Osteoblast (primary cell): ENCODE measurements at regions not wholly inside any gene's neighbourhood (a gene's known extent, or its start where the extent isn't known, plus 50 kb on each side); places are given as distances from the start of the nearest gene placed in this dataset.

Experiments
- DNase-seq: peaks from one replicate; pipeline ENCODE4 v3.0.0; 2011; ENCODE audit warnings: low spot score, mixed read lengths; ENCODE audit not compliant: insufficient read length; ENCODE audit errors: missing footprints
- H2AFZ ChIP-seq: 2 replicates; pipeline ENCODE4 v1.6.0; 2011; ENCODE audit warnings: mild to moderate bottlenecking, low read length
- H3K27ac ChIP-seq: 2 replicates; pipeline ENCODE4 v1.5.1; 2011; ENCODE audit warnings: mild to moderate bottlenecking, low read depth, low read length, moderate library complexity
- H3K27me3 ChIP-seq: 2 replicates; pipeline ENCODE4 v1.6.0; 2012; ENCODE audit warnings: mild to moderate bottlenecking, control low read depth, inconsistent platforms, low read length, moderate library complexity; ENCODE audit not compliant: insufficient read depth
- H3K36me3 ChIP-seq: 2 replicates; pipeline ENCODE4 v1.5.1; 2011; ENCODE audit warnings: mild to moderate bottlenecking, low read length, control low read depth, moderate library complexity; ENCODE audit not compliant: insufficient read depth
- H3K4me1 ChIP-seq: 2 replicates; pipeline ENCODE4 v1.5.1; 2011; ENCODE audit warnings: mild to moderate bottlenecking, low read length, control low read depth, moderate library complexity; ENCODE audit not compliant: insufficient read depth
- H3K4me2 ChIP-seq: 2 replicates; pipeline ENCODE4 v1.6.0; 2011; ENCODE audit warnings: mild to moderate bottlenecking, low read length; ENCODE audit not compliant: insufficient read depth
- H3K4me3 ChIP-seq: fragments of 200-600 bp; sonication (generic); 3 replicates; pipeline ENCODE4 v1.5.1; 2012; ENCODE audit warnings: mild to moderate bottlenecking, low read length, inconsistent platforms; ENCODE audit not compliant: insufficient read depth
- H3K79me2 ChIP-seq: 2 replicates; pipeline ENCODE4 v1.6.0; 2012; ENCODE audit warnings: mild to moderate bottlenecking, low read length, control low read depth, inconsistent platforms; ENCODE audit not compliant: insufficient read depth
- H3K9me3 ChIP-seq: 2 replicates; pipeline ENCODE4 v1.5.1; 2011; ENCODE audit warnings: low read depth, low read length, control low read depth
- H4K20me1 ChIP-seq: 2 replicates; pipeline ENCODE4 v1.6.0; 2012; ENCODE audit warnings: mild to moderate bottlenecking, low read length, control low read depth; ENCODE audit not compliant: insufficient read depth
- TF ChIP-seq, protein P1 (sequence below): IDR thresholded peaks from 2 replicates; pipeline ENCODE4 v1.5.1; 2011; ENCODE audit warnings: mild to moderate bottlenecking, low read depth, low read length, moderate library complexity; ENCODE audit errors: extremely low read depth

DNA sequence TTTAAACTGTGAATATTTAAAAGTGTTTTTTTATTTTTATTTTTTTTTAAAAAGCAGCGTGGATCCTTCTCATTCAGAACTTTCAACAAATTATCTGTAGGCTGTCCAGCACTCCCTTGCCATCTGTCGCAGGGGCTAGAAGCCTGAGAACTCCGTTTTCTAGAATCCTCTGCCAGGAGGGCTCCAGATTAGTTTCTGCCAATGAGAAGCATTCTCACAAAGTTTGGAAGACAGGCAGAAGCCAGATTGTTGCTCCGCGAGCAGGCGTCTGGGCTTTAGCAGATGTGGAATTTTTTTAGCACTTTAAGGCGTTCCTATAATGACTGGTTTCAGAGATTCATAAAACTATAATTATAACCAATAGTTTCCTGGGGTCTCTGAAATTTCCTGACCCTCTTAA, 220.9 kb upstream of the KIAA1217 start:
- Histone ChIP-seq H2AFZ (no peak overlapping the region), H3K27me3 (no peaks in the 10 kb centered on the region), H3K79me2 (no peaks in the 10 kb centered on the region), H3K4me2 (no peak overlapping the region), H3K4me3 (no peak overlapping the region), H3K9me3 (no peaks in the 10 kb centered on the region), H4K20me1 (no peaks in the 10 kb centered on the region), H3K4me1 (no peaks in the 10 kb centered on the region), H3K27ac (no peak overlapping the region), H3K36me3 (no peaks in the 10 kb centered on the region)
- TF ChIP-seq, protein P1, sequence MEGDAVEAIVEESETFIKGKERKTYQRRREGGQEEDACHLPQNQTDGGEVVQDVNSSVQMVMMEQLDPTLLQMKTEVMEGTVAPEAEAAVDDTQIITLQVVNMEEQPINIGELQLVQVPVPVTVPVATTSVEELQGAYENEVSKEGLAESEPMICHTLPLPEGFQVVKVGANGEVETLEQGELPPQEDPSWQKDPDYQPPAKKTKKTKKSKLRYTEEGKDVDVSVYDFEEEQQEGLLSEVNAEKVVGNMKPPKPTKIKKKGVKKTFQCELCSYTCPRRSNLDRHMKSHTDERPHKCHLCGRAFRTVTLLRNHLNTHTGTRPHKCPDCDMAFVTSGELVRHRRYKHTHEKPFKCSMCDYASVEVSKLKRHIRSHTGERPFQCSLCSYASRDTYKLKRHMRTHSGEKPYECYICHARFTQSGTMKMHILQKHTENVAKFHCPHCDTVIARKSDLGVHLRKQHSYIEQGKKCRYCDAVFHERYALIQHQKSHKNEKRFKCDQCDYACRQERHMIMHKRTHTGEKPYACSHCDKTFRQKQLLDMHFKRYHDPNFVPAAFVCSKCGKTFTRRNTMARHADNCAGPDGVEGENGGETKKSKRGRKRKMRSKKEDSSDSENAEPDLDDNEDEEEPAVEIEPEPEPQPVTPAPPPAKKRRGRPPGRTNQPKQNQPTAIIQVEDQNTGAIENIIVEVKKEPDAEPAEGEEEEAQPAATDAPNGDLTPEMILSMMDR: no peak
- no peak for DNase-seq

DNA sequence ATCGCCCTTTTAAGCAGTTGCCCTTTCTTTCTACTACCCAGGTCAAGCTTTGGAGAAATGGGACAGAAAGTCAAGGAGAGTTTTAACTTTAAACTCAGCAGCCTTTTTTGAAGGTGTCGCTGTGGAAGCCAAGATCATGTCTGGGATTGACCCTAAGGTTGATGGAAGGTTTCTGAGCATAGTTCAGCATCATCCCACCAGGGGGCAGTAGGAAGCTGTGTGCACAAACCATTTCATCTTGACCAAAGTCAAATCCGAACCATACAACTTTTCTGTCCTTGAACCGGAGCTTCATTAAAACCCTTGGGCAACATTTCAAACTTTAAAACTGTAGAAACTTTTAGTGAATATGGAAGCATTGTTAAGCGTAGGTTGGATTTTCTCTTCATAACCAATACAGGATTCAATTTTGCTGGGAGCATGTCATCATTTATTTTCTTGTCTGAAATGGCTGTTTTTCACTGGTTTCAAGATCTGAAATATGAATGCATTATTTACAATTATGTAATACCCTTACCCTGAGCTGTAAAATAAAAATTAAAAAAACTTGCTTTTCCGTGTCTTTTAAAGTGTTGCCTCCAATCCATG, 214.4 kb upstream of the KIAA1217 start:
- Histone ChIP-seq H2AFZ (peak overlapping the region; percentile 7), H3K27ac (no peak overlapping the region), H3K79me2 (no peaks in the 10 kb centered on the region), H3K4me1 (no peaks in the 10 kb centered on the region), H3K27me3 (no peaks in the 10 kb centered on the region), H4K20me1 (no peaks in the 10 kb centered on the region), H3K36me3 (no peaks in the 10 kb centered on the region), H3K9me3 (no peaks in the 10 kb centered on the region), H3K4me2 (no peak overlapping the region), H3K4me3 (no peak overlapping the region)
- peak; percentile 57 for DNase-seq
- TF ChIP-seq, protein P1: peak; percentile 81

DNA sequence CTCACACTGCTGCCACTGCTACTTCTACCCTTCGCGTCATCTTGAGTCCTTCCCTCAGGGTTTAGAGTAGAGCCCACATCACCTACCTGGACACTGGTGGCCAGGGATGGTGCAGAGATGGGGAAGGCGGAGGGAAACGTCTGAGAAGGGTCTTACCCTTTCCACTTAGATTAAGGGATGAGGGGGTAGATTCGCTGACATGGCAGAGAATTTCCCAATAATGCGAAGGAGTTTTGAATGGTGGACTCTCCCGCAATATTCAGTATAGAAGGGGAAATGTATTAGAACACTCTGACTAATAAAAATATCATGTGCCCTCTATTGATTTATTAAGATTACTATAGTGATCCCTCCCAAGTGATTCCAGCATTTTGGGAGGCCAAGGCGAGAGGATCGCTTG, 209.5 kb upstream of the KIAA1217 start:
- TF ChIP-seq, protein P1: no peak
- DNase-seq: no peak
- Histone ChIP-seq H3K27ac (no peak overlapping the region), H4K20me1 (no peaks in the 10 kb centered on the region), H3K4me1 (no peaks in the 10 kb centered on the region), H3K9me3 (no peaks in the 10 kb centered on the region), H2AFZ (no peak overlapping the region), H3K4me3 (no peak overlapping the region), H3K79me2 (no peaks in the 10 kb centered on the region), H3K36me3 (no peaks in the 10 kb centered on the region), H3K4me2 (no peak overlapping the region), H3K27me3 (no peaks in the 10 kb centered on the region)

DNA sequence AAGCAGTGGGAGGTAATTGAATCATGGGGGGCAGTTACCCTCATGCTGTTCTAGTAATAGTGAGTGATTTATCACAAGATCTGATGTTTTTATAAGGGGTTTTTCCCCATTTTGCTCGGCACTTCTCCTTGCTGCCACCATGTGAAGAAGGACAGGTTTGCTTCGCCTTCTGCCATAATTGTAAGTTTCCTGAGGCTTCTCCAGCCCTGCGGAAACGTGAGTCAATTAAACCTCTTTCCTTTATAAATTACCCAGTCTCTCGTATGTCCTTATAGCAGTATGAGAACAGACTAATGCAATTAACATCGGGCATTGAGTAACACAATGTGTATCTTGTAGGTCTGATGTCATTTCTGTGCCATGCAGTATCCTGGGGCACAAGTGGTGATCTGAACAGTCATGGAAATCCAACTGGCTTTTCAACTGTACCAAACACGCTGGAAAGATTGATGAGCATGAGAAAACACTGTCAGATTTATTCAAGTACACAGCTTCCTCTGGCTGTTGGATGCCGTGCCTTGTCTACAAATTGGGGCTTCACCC, 208.6 kb upstream of the KIAA1217 start:
- H3K27me3 ChIP-seq: no peaks in the 10 kb centered on the region
- TF ChIP-seq, protein P1: no peak
- no peaks in the 10 kb centered on the region for H3K79me2 ChIP-seq
- H3K27ac ChIP-seq: no peak overlapping the region
- DNase-seq: no peak
- no peak overlapping the region for H3K4me2 ChIP-seq
- H3K9me3 ChIP-seq: no peaks in the 10 kb centered on the region
- no peaks in the 10 kb centered on the region for H3K36me3 ChIP-seq
- H2AFZ ChIP-seq: no peak overlapping the region
- H3K4me3 ChIP-seq: no peak overlapping the region
- H4K20me1 ChIP-seq: no peaks in the 10 kb centered on the region
- no peaks in the 10 kb centered on the region for H3K4me1 ChIP-seq
